Testis (tissue), 2 donors: ENCODE measurements at regions not wholly inside any gene's neighbourhood (a gene's known extent, or its start where the extent isn't known, plus 50 kb on each side); places are given as distances from the start of the nearest gene placed in this dataset.

Experiments
- DNase-seq: peaks from one replicate; pipeline ENCODE4 v3.0.0-alpha.2; 2019
- H3K27ac ChIP-seq, 2 donors: fragments of 200-600 bp; sonication (generic); one replicate each; pipeline ENCODE4 v1.5.1; 2019
- H3K27me3 ChIP-seq: fragments of 200-600 bp; sonication (generic); one replicate; pipeline ENCODE4 v1.5.1; 2019
- H3K36me3 ChIP-seq: fragments of 200-600 bp; sonication (generic); one replicate; pipeline ENCODE4 v1.5.1; 2017; ENCODE audit warnings: low read depth; ENCODE audit errors: missing control alignments
- H3K4me1 ChIP-seq: fragments of 200-600 bp; sonication (generic); one replicate; pipeline ENCODE4 v1.5.1; 2019
- H3K4me3 ChIP-seq, 2 donors: fragments of 200-600 bp; sonication (generic); one replicate each; pipeline ENCODE4 v1.5.1; 2017 to 2019
- H3K9me3 ChIP-seq: fragments of 200-600 bp; sonication (generic); one replicate; pipeline ENCODE4 v1.5.1; 2017
- POLR2A ChIP-seq: fragments of 450-650 bp; IDR thresholded peaks from one replicate; pipeline ENCODE4 v1.6.1; 2017; ENCODE audit warnings: antibody characterized with exemption, mild to moderate bottlenecking, moderate library complexity
- WGBS, 2 donors: methylation state at CpG; one replicate each; pipeline ENCODE4 v1.1.5; 2018; 5-methylcytosine and 5-hydroxymethylcytosine counted together
- intact Hi-C: fragments of 100-400 bp; cut with DNase I; formaldehyde crosslinking; loops from one replicate; pipeline ENCODE4 v1.15.1; 2023; ENCODE audit warnings: low total_unique reads
- TF ChIP-seq, protein P1 (sequence below), 3 experiments: fragments of 450-650 bp in 2 of 3; fragments of 200-600 bp in 1 of 3; sonication (generic) in 1 of 3; IDR thresholded peaks; one replicate each; pipeline ENCODE4 v1.5.1; 2016 to 2019; ENCODE audit warnings: antibody characterized with exemption in 3 of 3, mild to moderate bottlenecking in 2 of 3, moderate library complexity in 1 of 3

DNA sequence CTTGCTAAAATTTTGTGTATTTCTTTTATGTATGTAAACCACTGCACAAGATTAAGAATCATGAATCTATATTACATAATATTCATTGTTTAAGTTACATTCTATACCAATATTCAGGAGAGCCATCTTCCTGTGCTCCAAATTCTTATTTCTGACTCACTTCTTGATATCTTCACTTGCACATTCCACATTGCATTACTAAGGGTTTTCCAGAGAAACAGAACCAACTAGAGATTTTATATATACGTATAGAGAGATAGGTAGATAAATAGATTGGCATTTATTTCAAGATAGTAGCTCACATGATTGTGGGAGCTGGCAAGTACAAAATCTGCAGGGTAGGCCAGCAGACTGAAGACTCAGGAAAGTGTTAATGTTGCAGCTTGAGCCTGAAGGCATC is 222.2 kb upstream of the PRSS16 start:
- Histone ChIP-seq H3K27me3 (no peaks in the 10 kb centered on the region), H3K4me1 (no peaks in the 10 kb centered on the region), H3K27ac (no peak overlapping the region), H3K4me3 (no peak overlapping the region), H3K36me3 (no peaks in the 10 kb centered on the region), H3K9me3 (no peaks in the 10 kb centered on the region)
- intact Hi-C loops, result no loop called here
- 88 to 95% methylated on average over 1 of the region's 1 CpG for WGBS, 2 donors
- no peak for DNase-seq
- no peak for TF ChIP-seq POLR2A
- TF ChIP-seq, protein P1, sequence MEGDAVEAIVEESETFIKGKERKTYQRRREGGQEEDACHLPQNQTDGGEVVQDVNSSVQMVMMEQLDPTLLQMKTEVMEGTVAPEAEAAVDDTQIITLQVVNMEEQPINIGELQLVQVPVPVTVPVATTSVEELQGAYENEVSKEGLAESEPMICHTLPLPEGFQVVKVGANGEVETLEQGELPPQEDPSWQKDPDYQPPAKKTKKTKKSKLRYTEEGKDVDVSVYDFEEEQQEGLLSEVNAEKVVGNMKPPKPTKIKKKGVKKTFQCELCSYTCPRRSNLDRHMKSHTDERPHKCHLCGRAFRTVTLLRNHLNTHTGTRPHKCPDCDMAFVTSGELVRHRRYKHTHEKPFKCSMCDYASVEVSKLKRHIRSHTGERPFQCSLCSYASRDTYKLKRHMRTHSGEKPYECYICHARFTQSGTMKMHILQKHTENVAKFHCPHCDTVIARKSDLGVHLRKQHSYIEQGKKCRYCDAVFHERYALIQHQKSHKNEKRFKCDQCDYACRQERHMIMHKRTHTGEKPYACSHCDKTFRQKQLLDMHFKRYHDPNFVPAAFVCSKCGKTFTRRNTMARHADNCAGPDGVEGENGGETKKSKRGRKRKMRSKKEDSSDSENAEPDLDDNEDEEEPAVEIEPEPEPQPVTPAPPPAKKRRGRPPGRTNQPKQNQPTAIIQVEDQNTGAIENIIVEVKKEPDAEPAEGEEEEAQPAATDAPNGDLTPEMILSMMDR (IDR thresholded peaks at IDR 0.05), result no peak

DNA sequence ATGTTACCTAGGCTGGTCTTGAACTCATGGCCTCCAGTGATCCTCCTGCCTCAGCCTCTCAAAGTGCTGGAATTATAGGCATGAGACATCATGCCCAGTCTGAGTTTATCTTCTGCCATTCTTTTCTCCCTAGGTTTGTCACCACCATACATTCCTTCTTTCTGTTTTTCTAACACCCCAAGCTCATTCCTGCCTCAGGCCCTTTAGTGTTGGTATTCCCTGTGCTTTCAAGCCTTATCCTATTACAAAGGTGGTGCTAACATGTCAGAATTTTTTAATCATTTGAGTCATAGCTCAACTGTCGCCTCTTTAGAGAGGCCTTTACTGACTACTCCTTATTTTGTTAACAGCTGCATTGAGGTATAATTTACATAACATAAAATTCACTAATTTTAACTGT is 221.1 kb upstream of the PRSS16 start:
- Histone ChIP-seq H3K9me3 (no peaks in the 10 kb centered on the region), H3K27ac (no peak overlapping the region), H3K36me3 (no peaks in the 10 kb centered on the region), H3K27me3 (no peaks in the 10 kb centered on the region), H3K4me1 (no peaks in the 10 kb centered on the region), H3K4me3 (no peak overlapping the region)
- DNase-seq, result no peak
- intact Hi-C loops, result no loop called here
- 88 to 94% methylated on average over 1 of the region's 1 CpG for WGBS, 2 donors
- TF ChIP-seq, protein P1 (IDR thresholded peaks at IDR 0.05), result no peak

DNA sequence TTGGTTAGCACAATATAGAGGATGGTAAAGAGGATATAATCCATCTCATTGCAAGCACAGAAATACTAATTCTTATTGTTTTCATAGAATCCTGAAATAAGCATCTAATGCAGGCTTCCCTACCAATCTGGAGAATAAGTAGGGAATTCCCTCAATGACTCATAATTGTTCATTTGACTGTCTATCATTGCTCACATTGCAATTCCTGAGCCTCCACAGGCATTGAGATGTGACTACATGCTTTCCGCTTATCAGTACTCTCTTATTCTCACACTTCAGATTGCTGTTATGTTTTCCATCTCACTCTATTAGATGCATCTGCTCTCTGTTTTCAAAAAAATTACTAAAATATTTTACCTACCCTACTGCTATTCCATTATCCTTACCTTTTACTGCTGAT is 216.2 kb upstream of the PRSS16 start:
- H3K27me3 ChIP-seq, result no peaks in the 10 kb centered on the region
- TF ChIP-seq, protein P1 (IDR thresholded peaks at IDR 0.05), result no peak
- TF ChIP-seq POLR2A, result no peak

DNA sequence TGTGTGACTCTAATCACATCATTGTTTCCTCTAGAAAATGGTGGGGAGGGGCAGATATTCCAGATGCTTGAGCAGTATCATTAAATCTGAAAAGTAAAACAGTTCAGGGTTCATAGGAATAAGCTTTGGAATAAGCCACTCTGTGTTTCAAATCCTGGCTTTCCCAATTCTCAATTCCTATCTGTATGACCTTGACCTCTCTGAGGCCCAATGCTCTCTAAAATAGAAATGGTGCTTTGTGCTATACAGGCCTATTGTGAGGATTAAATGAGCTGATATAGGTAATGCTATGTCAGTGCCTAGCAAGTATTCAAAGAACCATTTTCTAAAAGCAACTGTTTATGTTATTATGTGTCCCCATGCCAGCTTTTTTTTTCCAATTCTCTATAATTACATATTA is 209.0 kb upstream of the PRSS16 start:
- TF ChIP-seq POLR2A, result no peak
- TF ChIP-seq, protein P1 (IDR thresholded peaks at IDR 0.05), result no peak
- no peaks in the 10 kb centered on the region for H3K27me3 ChIP-seq
- H3K27ac ChIP-seq, result no peak overlapping the region
- H3K4me1 ChIP-seq, result no peaks in the 10 kb centered on the region
- no peak overlapping the region for H3K4me3 ChIP-seq
- no peak for DNase-seq
- no peaks in the 10 kb centered on the region for H3K36me3 ChIP-seq
- no peaks in the 10 kb centered on the region for H3K9me3 ChIP-seq
- intact Hi-C loops, result no loop called here

More for the DNA sequence above, 216.2 kb upstream of the PRSS16 start:
- Histone ChIP-seq H3K36me3 (no peaks in the 10 kb centered on the region), H3K9me3 (no peaks in the 10 kb centered on the region), H3K27ac (no peak overlapping the region), H3K4me1 (no peaks in the 10 kb centered on the region), H3K4me3 (no peak overlapping the region)
- DNase-seq, result no peak
- intact Hi-C loops, result no loop called here
- WGBS, 2 donors, result 85 to 92% methylated on average over 1 of the region's 1 CpG

DNA sequence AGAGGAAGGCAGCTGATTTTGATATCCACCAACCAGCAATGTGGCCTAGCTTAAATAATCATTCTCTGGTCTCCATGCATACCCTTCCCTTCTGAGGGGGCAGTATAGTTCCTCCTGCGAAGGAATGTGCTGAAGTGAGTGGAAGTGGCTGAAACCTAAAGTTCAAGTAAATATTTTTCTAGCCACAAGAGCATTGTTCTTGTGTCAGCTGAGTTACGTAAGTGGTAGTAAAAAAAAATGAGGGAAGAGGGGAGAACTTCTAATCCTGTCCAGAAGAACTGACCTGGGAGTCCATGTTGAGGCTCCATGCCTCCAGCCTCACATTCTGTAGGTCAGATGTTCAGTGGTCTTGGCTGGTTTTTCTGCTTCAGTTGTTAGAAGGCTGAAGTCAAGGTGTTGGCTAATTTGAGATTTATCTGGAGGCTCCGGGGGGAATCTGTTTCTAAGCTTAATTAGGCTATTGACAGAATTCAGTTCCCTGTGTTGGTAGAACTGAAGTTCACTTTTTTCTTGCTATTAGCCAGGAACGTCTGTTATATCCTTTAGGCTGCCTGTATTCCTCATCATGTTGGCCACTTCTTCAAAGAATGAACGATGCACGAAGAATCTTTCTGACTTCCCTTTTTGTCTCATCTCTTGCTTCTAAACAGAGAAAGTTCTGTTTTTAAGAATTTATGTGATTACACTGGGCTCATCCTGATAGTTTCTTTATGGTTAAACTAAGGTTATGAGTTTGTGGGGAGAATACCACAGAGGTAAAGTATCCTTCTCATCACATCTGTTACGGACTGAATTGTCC is 207.1 kb upstream of the PRSS16 start:
- TF ChIP-seq POLR2A, result no peak
- TF ChIP-seq, protein P1 (IDR thresholded peaks at IDR 0.05), result no peak
- Histone ChIP-seq H3K4me3 (no peak overlapping the region), H3K4me1 (no peaks in the 10 kb centered on the region), H3K9me3 (no peaks in the 10 kb centered on the region), H3K36me3 (no peaks in the 10 kb centered on the region), H3K27ac (no peak overlapping the region), H3K27me3 (no peaks in the 10 kb centered on the region)
- intact Hi-C loops, result no loop called here
- 80 to 86% methylated on average over 7 of the region's 7 CpGs for WGBS, 2 donors
- DNase-seq, result no peak
